ENCODE measurements at regions not wholly inside any gene's neighbourhood (a gene's known extent, or its start where the extent isn't known, plus 50 kb on each side); places are given as distances from the start of the nearest gene placed in this dataset.

DNA sequence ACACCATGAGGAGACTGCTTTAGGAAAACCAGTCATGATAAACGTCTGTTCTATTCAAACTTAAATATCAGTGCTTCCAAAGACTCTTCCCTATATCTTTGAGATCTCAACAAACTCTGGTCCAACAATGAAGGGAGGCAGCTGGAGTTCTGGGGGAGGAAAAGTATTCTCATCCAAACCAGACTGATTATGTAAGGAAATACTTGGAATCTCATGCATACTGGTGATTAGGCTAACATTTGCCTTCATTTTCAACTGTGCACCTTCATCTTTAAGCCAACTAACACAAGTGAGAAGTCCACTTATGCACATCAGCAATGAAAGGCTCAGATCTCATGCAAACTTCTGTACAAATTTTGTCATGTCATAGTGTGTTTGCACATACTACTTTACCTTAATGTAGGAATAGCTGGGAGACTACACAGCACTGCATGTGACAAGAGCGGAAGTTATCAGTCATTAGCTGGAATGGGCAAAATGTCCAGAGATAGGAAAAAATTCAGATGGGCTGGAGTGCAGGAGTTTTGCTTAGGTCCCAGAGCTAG is 67.5 kb upstream of the STK17B start:
- TF ChIP-seq EGR1 (IDR thresholded peaks at IDR 0.05): no peak
- TF ChIP-seq, protein P1, sequence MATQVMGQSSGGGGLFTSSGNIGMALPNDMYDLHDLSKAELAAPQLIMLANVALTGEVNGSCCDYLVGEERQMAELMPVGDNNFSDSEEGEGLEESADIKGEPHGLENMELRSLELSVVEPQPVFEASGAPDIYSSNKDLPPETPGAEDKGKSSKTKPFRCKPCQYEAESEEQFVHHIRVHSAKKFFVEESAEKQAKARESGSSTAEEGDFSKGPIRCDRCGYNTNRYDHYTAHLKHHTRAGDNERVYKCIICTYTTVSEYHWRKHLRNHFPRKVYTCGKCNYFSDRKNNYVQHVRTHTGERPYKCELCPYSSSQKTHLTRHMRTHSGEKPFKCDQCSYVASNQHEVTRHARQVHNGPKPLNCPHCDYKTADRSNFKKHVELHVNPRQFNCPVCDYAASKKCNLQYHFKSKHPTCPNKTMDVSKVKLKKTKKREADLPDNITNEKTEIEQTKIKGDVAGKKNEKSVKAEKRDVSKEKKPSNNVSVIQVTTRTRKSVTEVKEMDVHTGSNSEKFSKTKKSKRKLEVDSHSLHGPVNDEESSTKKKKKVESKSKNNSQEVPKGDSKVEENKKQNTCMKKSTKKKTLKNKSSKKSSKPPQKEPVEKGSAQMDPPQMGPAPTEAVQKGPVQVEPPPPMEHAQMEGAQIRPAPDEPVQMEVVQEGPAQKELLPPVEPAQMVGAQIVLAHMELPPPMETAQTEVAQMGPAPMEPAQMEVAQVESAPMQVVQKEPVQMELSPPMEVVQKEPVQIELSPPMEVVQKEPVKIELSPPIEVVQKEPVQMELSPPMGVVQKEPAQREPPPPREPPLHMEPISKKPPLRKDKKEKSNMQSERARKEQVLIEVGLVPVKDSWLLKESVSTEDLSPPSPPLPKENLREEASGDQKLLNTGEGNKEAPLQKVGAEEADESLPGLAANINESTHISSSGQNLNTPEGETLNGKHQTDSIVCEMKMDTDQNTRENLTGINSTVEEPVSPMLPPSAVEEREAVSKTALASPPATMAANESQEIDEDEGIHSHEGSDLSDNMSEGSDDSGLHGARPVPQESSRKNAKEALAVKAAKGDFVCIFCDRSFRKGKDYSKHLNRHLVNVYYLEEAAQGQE (IDR thresholded peaks at IDR 0.05; ENCODE audit: low read depth): no peak
- no peak for TF ChIP-seq CEBPB (IDR thresholded peaks at IDR 0.05)
- TF ChIP-seq TAF1 (IDR thresholded peaks at IDR 0.05; ENCODE audit: low read depth): no peak
- TF ChIP-seq RAD21 (IDR thresholded peaks at IDR 0.05; ENCODE audit: low read depth): no peak
- no peak for TF ChIP-seq ZBTB7A (IDR thresholded peaks at IDR 0.05; ENCODE audit: low read depth)
- TF ChIP-seq EP300 (IDR thresholded peaks at IDR 0.05; ENCODE audit: borderline replicate concordance): no peak
- TF ChIP-seq FOXM1 (IDR thresholded peaks at IDR 0.05; ENCODE audit: borderline replicate concordance, low read depth): no peak
- TF ChIP-seq YY1 (IDR thresholded peaks at IDR 0.05; ENCODE audit: low read depth): no peak
- TF ChIP-seq, protein P2, sequence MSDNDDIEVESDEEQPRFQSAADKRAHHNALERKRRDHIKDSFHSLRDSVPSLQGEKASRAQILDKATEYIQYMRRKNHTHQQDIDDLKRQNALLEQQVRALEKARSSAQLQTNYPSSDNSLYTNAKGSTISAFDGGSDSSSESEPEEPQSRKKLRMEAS (IDR thresholded peaks at IDR 0.05): no peak
- TF ChIP-seq, protein P3, sequence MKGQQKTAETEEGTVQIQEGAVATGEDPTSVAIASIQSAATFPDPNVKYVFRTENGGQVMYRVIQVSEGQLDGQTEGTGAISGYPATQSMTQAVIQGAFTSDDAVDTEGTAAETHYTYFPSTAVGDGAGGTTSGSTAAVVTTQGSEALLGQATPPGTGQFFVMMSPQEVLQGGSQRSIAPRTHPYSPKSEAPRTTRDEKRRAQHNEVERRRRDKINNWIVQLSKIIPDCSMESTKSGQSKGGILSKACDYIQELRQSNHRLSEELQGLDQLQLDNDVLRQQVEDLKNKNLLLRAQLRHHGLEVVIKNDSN (IDR thresholded peaks at IDR 0.05): no peak
- TF ChIP-seq NFIC (IDR thresholded peaks at IDR 0.05): no peak
- no peak for TF ChIP-seq CREB1 (IDR thresholded peaks at IDR 0.05; ENCODE audit: low read depth)
- TF ChIP-seq TCF12 (IDR thresholded peaks at IDR 0.05; ENCODE audit: low read depth): no peak
- TF ChIP-seq TEAD4 (IDR thresholded peaks at IDR 0.05): no peak

DNA sequence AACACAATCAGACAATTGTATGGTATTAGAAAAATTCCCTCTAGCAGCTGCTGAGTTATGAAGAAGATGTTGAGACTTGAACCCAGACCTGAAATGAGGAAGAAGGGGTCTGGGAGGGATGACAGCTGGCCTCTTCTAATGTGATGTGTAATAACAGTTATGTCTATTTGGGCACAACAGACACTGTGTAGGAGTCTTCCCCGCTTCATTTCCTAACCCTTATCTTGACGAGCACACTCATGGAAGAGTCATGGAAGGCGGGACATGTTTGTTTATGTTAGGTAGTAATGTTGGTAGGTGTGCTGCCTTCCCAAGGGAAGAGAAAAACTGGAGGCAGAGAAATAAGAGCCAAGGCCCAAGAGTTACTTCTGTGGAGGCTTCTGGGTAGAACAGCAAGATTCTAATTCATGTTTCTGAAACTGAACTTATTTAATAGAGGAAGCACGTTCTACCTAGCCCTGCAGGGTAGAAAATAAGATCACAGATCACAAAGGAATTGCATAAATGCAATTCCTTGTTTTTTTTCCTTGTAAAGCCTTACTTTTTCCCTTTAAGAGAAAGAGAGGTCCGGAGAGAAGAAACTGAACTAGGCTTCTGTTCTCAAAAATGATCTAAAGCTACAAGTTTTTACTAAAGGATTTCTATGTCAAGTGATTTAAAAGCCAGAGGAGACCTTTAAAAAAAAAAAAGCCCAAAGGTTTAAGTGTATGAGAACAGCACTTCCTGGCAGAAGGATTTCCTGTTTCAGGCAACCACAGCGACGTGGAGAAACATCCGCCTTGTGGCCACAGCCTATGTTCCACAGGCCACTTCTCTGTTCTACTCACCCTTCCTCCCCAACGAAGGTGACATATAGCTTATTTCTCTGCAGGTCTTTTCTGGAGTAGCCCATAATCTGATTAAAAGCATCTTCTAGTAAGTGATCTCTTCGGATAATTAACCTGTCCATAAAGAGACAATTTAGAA is 68.5 kb upstream of the STK17B start:
- TF ChIP-seq YY1 (IDR thresholded peaks at IDR 0.05; ENCODE audit: low read depth): no peak
- TF ChIP-seq, protein P1 (IDR thresholded peaks at IDR 0.05; ENCODE audit: low read depth): no peak
- TF ChIP-seq CEBPB (IDR thresholded peaks at IDR 0.05): no peak
- no peak for TF ChIP-seq TAF1 (IDR thresholded peaks at IDR 0.05; ENCODE audit: low read depth)
- no peak for TF ChIP-seq RAD21 (IDR thresholded peaks at IDR 0.05; ENCODE audit: low read depth)
- TF ChIP-seq FOXM1 (IDR thresholded peaks at IDR 0.05; ENCODE audit: borderline replicate concordance, low read depth): no peak
- TF ChIP-seq, protein P3 (IDR thresholded peaks at IDR 0.05): no peak
- no peak for TF ChIP-seq EGR1 (IDR thresholded peaks at IDR 0.05)
- no peak for TF ChIP-seq EP300 (IDR thresholded peaks at IDR 0.05; ENCODE audit: borderline replicate concordance)
- TF ChIP-seq, protein P2 (IDR thresholded peaks at IDR 0.05): no peak
- no peak for TF ChIP-seq TCF12 (IDR thresholded peaks at IDR 0.05; ENCODE audit: low read depth)

DNA sequence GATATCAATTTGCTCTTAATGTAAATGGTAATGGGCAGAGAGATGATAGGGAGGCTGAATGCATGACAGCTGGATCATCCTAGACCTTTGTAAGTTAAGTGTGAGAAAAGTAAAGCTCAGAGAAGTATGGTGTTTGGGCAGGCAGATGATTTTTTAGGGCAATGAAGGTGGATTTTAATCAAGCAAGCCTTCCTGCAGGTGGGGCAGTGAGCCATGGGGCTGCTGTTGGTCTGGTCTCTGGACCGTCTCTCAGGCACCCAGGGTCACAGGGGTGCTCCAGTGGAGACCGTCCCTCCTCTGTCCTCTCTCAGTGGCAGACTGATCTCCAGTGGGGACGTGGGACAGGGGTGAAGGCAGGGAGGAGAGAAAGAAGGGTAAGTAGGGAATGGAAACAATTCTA is 69.8 kb upstream of the STK17B start:
- TF ChIP-seq EGR1 (IDR thresholded peaks at IDR 0.05) (no peak), NFIC (IDR thresholded peaks at IDR 0.05) (no peak), ZBTB7A (IDR thresholded peaks at IDR 0.05; ENCODE audit: low read depth) (no peak), TCF12 (IDR thresholded peaks at IDR 0.05; ENCODE audit: low read depth) (no peak), RAD21 (IDR thresholded peaks at IDR 0.05; ENCODE audit: low read depth) (no peak), FOXM1 (IDR thresholded peaks at IDR 0.05; ENCODE audit: borderline replicate concordance, low read depth) (no peak), TAF1 (IDR thresholded peaks at IDR 0.05; ENCODE audit: low read depth) (no peak), CEBPB (IDR thresholded peaks at IDR 0.05) (no peak), TEAD4 (IDR thresholded peaks at IDR 0.05) (no peak), YY1 (IDR thresholded peaks at IDR 0.05; ENCODE audit: low read depth) (no peak), EP300 (IDR thresholded peaks at IDR 0.05; ENCODE audit: borderline replicate concordance) (no peak), CREB1 (IDR thresholded peaks at IDR 0.05; ENCODE audit: low read depth) (no peak)
- TF ChIP-seq, protein P3 (IDR thresholded peaks at IDR 0.05): no peak
- TF ChIP-seq, protein P1 (IDR thresholded peaks at IDR 0.05; ENCODE audit: low read depth): no peak
- TF ChIP-seq, protein P2 (IDR thresholded peaks at IDR 0.05): no peak
